H9 (cell line): ENCODE measurements at regions not wholly inside any gene's neighbourhood (a gene's known extent, or its start where the extent isn't known, plus 50 kb on each side); places are given as distances from the start of the nearest gene placed in this dataset.

Source experiments
- DNase-seq: peaks from one replicate; pipeline ENCODE4 v3.0.0-alpha.2; 2017
- H2AFZ ChIP-seq: one replicate; pipeline ENCODE4 v1.6.1; 2013; ENCODE audit warnings: mild to moderate bottlenecking, low read length, control low read depth, moderate library complexity
- H2AK5ac ChIP-seq: 2 replicates; pipeline ENCODE4 v1.6.1; 2013; ENCODE audit warnings: low read length, control low read depth, mixed read lengths; ENCODE audit not compliant: insufficient read length
- H2BK120ac ChIP-seq: one replicate; pipeline ENCODE4 v1.6.1; 2013; ENCODE audit warnings: low read depth, mild to moderate bottlenecking, low read length, control low read depth, inconsistent platforms; ENCODE audit not compliant: poor library complexity, severe bottlenecking
- H2BK12ac ChIP-seq: 2 replicates; pipeline ENCODE4 v1.6.1; 2013; ENCODE audit warnings: low read length, control low read depth, mixed read lengths, low read depth; ENCODE audit not compliant: insufficient read length
- H2BK15ac ChIP-seq: 2 replicates; pipeline ENCODE4 v1.6.1; 2013; ENCODE audit warnings: low read depth, low read length, control low read depth
- H2BK20ac ChIP-seq: one replicate; pipeline ENCODE4 v1.6.1; 2013; ENCODE audit warnings: low read depth, mild to moderate bottlenecking, low read length, control low read depth, inconsistent platforms; ENCODE audit not compliant: poor library complexity, severe bottlenecking
- H2BK5ac ChIP-seq: 2 replicates; pipeline ENCODE4 v1.6.1; 2013; ENCODE audit warnings: low read length, control low read depth, mixed read lengths; ENCODE audit not compliant: insufficient read length
- H3K14ac ChIP-seq: 2 replicates; pipeline ENCODE4 v1.6.1; 2013; ENCODE audit warnings: low read length, control low read depth; ENCODE audit not compliant: insufficient read depth
- H3K18ac ChIP-seq: 2 replicates; pipeline ENCODE4 v1.6.1; 2013; ENCODE audit warnings: low read depth, mild to moderate bottlenecking, mixed read lengths, low read length, control low read depth; ENCODE audit not compliant: insufficient read length
- H3K23ac ChIP-seq: 2 replicates; pipeline ENCODE4 v1.6.1; 2013; ENCODE audit warnings: low read length, control low read depth, mixed read lengths, low read depth; ENCODE audit not compliant: insufficient read length
- H3K23me2 ChIP-seq: 2 replicates; pipeline ENCODE4 v1.6.1; 2013; ENCODE audit warnings: low read depth, mild to moderate bottlenecking, mixed read lengths, low read length, control low read depth; ENCODE audit not compliant: insufficient read length, poor library complexity, severe bottlenecking
- H3K27ac ChIP-seq: 2 replicates; pipeline ENCODE4 v1.5.1; 2013; ENCODE audit warnings: low read length, control low read depth, mixed read lengths, low read depth; ENCODE audit not compliant: insufficient read length
- H3K27me3 ChIP-seq: 2 replicates; pipeline ENCODE4 v1.6.1; 2013; ENCODE audit warnings: low read length, control low read depth, inconsistent platforms; ENCODE audit not compliant: insufficient read depth
- H3K4ac ChIP-seq: 2 replicates; pipeline ENCODE4 v1.6.1; 2013; ENCODE audit warnings: low read depth, mild to moderate bottlenecking, control low read depth, inconsistent platforms, low read length, moderate library complexity
- H3K4me1 ChIP-seq: 2 replicates; pipeline ENCODE4 v1.6.1; 2013; ENCODE audit warnings: low read length, control low read depth, inconsistent platforms; ENCODE audit not compliant: insufficient read depth
- H3K4me2 ChIP-seq: 2 replicates; pipeline ENCODE4 v1.6.1; 2013; ENCODE audit warnings: low read length, control low read depth, mixed read lengths; ENCODE audit not compliant: insufficient read length, insufficient read depth
- H3K56ac ChIP-seq: 2 replicates; pipeline ENCODE4 v1.6.1; 2013; ENCODE audit warnings: low read depth, mild to moderate bottlenecking, mixed read lengths, low read length, control low read depth; ENCODE audit not compliant: insufficient read length
- H3K79me1 ChIP-seq: 2 replicates; pipeline ENCODE4 v1.6.1; 2013; ENCODE audit warnings: low read depth, mild to moderate bottlenecking, moderate library complexity, low read length, control low read depth, inconsistent platforms; ENCODE audit not compliant: insufficient read depth, poor library complexity, severe bottlenecking
- H3K79me2 ChIP-seq: 2 replicates; pipeline ENCODE4 v1.6.1; 2013; ENCODE audit warnings: low read length, control low read depth, inconsistent platforms; ENCODE audit not compliant: insufficient read depth
- H3K9ac ChIP-seq: 2 replicates; pipeline ENCODE4 v1.6.1; 2013; ENCODE audit warnings: low read length, control low read depth, mixed read lengths; ENCODE audit not compliant: insufficient read length; ENCODE audit errors: extremely low read depth
- H3K9me3 ChIP-seq: one replicate; pipeline ENCODE4 v1.6.1; 2013; ENCODE audit warnings: low read depth, low read length, inconsistent platforms; ENCODE audit not compliant: control insufficient read depth
- H3T11ph ChIP-seq: one replicate; pipeline ENCODE4 v1.6.1; 2013; ENCODE audit warnings: mild to moderate bottlenecking, low read length, control low read depth, inconsistent platforms
- H4K20me1 ChIP-seq: one replicate; pipeline ENCODE4 v1.6.1; 2013; ENCODE audit not compliant: control insufficient read depth, insufficient read length, insufficient read depth
- H4K5ac ChIP-seq: 2 replicates; pipeline ENCODE4 v1.6.1; 2013; ENCODE audit warnings: low read depth, mild to moderate bottlenecking, mixed read lengths, low read length, control low read depth; ENCODE audit not compliant: insufficient read length
- H4K8ac ChIP-seq: replicated peaks from 2 replicates; pipeline ENCODE4 v1.6.1; 2013; ENCODE audit warnings: low read length, control low read depth, mixed read lengths, low read depth; ENCODE audit not compliant: insufficient read length
- H4K91ac ChIP-seq: 2 replicates; pipeline ENCODE4 v1.6.1; 2013; ENCODE audit warnings: low read depth, mild to moderate bottlenecking, moderate library complexity, mixed read lengths, low read length, control low read depth; ENCODE audit not compliant: insufficient read length
- H3K27ac Mint-ChIP-seq, 3 experiments: 2 replicates in 2 of 3; 3 replicates in 1 of 3; pipeline ENCODE4 v1.8.0; 2020 to 2021; ENCODE audit warnings: mixed read lengths in 3 of 3, mild to moderate bottlenecking in 1 of 3, moderate library complexity in 1 of 3
- H3K27me3 Mint-ChIP-seq: 2 replicates; pipeline ENCODE4 v1.8.0; 2021; ENCODE audit warnings: low read depth, mild to moderate bottlenecking, moderate library complexity, mixed read lengths
- H3K36me3 Mint-ChIP-seq, 3 experiments: 2 replicates in 2 of 3; 3 replicates in 1 of 3; pipeline ENCODE4 v1.8.0; 2020 to 2021; ENCODE audit warnings: low read depth in 3 of 3, mixed read lengths in 3 of 3; ENCODE audit not compliant: insufficient read depth in 1 of 3
- H3K4me1 Mint-ChIP-seq, 2 experiments: 2 replicates each; pipeline ENCODE4 v1.8.0; 2020; ENCODE audit warnings: mixed read lengths in 2 of 2
- H3K4me3 Mint-ChIP-seq, 2 experiments: 2 replicates in 1 of 2; 3 replicates in 1 of 2; pipeline ENCODE4 v1.8.0; 2020 to 2021; ENCODE audit warnings: mild to moderate bottlenecking in 2 of 2, mixed read lengths in 2 of 2, moderate library complexity in 1 of 2
- H3K9me3 Mint-ChIP-seq, 2 experiments: 2 replicates in 1 of 2; 3 replicates in 1 of 2; pipeline ENCODE4 v1.8.0; 2020; ENCODE audit warnings: mild to moderate bottlenecking in 2 of 2, mixed read lengths in 2 of 2, moderate library complexity in 1 of 2
- CTCF ChIP-seq: fragments of 200-600 bp; sonication (generic); conservative IDR thresholded peaks from 3 replicates; pipeline ENCODE4 v1.8.0; 2021; ENCODE audit warnings: antibody characterized with exemption, mild to moderate bottlenecking
- WGBS: extraction: QIAGEN DNeasy Blood & Tissue Kit; methylation state at CpG from one replicate; pipeline ENCODE4 v1.1.7; 2013; ENCODE audit warnings: missing lambda C conversion rate, low lambda C conversion rate, mixed read lengths; ENCODE audit not compliant: insufficient read length; ENCODE audit errors: extremely low coverage; 5-methylcytosine and 5-hydroxymethylcytosine counted together

GRCh38 chr15:69880571-69881301, 217.0 kb downstream of the TLE3 start:
- H2AK5ac ChIP-seq = no peak overlapping the region
- no peak overlapping the region for H3K27ac ChIP-seq
- H3K9ac ChIP-seq = no peak overlapping the region
- no peak overlapping the region for H2AFZ ChIP-seq
- no peaks in the 10 kb centered on the region for H3K9me3 ChIP-seq
- no peak overlapping the region for H3K56ac ChIP-seq
- no peak overlapping the region for H2BK5ac ChIP-seq
- no peak overlapping the region for H3K4me3 Mint-ChIP-seq
- H4K91ac ChIP-seq = no peak overlapping the region
- H3K9me3 Mint-ChIP-seq = no peaks in the 10 kb centered on the region
- H3K23ac ChIP-seq = no peak overlapping the region
- H2BK20ac ChIP-seq = no peak overlapping the region
- H3K23me2 ChIP-seq = no peaks in the 10 kb centered on the region
- H3K27me3 ChIP-seq = no peaks in the 10 kb centered on the region; the same call in 1 of the 2 replicates
- no peaks in the 10 kb centered on the region for H4K20me1 ChIP-seq
- H2BK12ac ChIP-seq = no peak overlapping the region
- peaks cover 12 to 20% of the 10 kb centered on the region in 2 experiments for H3K4me1 Mint-ChIP-seq
- H3K4me1 ChIP-seq = no peaks in the 10 kb centered on the region
- H3K79me2 ChIP-seq = no peaks in the 10 kb centered on the region
- no peak for DNase-seq
- H3K27me3 Mint-ChIP-seq = peaks cover 6% of the 10 kb centered on the region
- H2BK15ac ChIP-seq = no peak overlapping the region
- no CpG with 5 or more reads among the region's 6 CpGs for WGBS
- no peak overlapping the region for H2BK120ac ChIP-seq
- no peak overlapping the region for H3T11ph ChIP-seq
- no peak for TF ChIP-seq CTCF
- peak overlapping the region in 1 of 3 experiments; percentile 67; a peak in 2 of 7 replicates for H3K27ac Mint-ChIP-seq
- H4K8ac ChIP-seq = no peak overlapping the region
- no peak overlapping the region for H3K14ac ChIP-seq
- H3K4ac ChIP-seq = no peak overlapping the region
- H3K36me3 Mint-ChIP-seq = no peaks in the 10 kb centered on the region; a peak in 1 of 7 replicates
- no peak overlapping the region for H3K18ac ChIP-seq
- H3K4me2 ChIP-seq = no peak overlapping the region
- H4K5ac ChIP-seq = no peak overlapping the region
- no peaks in the 10 kb centered on the region for H3K79me1 ChIP-seq
